NCI-H1930 (cell line): ENCODE measurements at regions not wholly inside any gene's neighbourhood (a gene's known extent, or its start where the extent isn't known, plus 50 kb on each side); places are given as distances from the start of the nearest gene placed in this dataset.

Experiments used
- DNase-seq, 2 experiments: peaks; one replicate each; lab custom pipeline; 2025; lab: John Stamatoyannopoulos, UW

- no peak for DNase-seq
Observed at GRCh38 chr4:162350331-162350730, 186.5 kb upstream of the FSTL5 start.

DNA sequence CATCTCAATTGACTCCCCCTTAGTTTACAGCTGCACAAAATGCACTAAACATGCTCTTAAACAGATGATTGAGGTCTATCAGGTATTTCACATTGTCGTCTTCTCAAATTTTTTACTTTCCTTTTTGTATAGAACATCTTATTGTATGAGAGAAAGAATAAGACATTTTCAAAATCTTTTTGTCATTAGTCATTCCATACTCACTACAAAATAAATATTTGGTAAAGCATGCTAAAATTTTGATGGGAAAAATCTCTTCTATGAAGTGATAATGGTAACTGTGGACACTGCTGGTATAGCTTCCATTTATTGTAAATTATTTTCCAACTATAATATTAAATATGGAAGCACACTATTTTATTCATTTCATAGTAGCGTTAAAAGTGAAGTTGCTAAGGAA is 185.6 kb upstream of the FSTL5 start:
- no peak for DNase-seq

DNA sequence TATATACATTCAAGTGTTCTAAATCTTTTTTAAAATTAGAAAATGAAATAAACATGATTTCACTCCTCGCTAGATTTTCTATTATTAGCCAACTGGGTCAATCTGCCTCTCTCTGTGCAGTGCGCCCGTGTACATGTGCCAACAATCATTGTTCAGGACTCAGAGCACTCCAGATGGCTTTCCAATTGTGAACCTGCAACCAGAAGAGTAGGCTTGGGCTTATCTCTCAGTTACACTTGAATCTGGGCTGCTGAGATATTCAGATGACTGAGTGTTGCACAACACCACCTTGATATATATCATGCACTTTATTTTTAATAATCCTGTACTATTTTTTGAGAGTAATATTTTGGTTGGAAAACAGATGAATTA is 184.0 kb upstream of the FSTL5 start:
- DNase-seq = no peak

- DNase-seq = no peak
Observed at GRCh38 chr4:162347156-162347841, 183.5 kb upstream of the FSTL5 start.

DNA sequence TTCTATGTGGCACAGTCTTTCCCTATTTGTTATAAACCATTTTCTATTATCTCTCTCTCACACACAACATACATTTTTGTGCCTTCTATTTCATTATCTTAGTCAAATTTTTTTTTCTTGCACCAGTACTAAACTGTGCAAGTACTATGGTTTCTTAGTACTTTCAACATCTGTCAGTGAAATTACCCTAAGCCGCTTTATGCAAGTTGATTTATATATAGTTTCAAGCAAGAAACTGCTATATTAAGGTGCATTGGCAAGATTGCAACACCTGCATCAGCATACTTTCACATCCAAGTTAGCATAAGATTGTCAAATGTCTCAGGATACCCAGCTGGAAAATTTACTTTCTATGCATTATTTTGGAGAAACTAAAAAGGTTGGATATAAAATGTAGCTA is 180.2 kb upstream of the FSTL5 start:
- no peak for DNase-seq

GRCh38 chr4:162341533-162341932 is 177.7 kb upstream of the FSTL5 start:
- no peak for DNase-seq

DNA sequence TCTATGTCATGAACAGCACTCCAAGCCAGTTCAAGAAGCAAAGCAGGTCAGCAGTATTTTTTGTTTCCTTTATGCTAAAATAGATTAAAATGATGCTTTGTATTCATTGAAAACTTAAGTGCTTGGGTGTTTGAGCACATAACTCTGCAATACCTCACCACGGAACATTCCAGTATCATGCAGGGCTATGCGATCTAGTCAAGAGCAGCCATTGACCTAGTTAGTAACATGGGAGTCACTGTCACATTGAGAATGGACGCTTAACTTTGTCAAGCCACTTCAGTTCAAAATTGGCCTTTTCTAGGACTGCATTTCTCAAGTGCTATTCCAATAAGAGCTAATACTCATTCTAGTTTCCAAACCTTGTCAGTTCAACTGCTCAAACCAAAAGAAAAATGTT is 160.1 kb upstream of the FSTL5 start:
- no peak for DNase-seq

DNA sequence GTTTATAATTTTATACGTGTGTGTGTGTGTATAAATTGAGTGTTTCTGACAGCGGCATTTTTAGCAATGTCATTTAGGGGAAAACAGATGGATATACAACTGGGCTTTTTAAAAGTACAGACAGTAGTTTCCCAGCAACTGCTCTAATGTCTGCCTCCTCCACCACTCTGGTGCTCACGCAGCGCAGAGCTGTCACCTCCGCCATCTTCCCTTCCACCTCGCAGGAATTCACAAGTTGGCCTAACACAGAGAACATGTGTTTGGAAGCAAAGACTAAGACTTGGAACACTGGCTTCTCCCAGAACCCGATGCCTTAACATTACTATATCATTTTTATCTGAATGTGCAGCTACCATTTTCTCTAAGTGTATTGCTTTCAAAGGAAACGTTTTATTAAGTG is 158.3 kb upstream of the FSTL5 start:
- no peak for DNase-seq

DNA sequence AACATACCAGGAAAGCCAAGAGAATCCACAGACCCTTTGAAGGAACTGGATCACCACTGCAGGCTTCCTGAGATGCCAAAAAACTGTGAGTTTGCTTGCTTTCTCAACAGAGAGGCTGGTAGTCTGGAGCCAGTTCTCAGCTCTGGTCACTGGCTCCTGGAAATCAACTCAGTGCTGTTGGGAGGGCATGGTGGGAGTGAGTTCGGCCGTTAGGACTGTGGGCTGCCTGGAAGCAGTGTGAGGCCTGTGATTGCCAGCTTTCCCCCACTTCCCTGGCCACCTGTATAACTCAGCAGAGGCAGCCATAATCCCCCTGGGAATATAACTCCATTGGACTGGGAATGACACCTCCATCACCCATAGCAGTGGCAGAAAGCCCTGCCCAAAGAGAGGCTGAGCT is 122.0 kb upstream of the FSTL5 start:
- no peak for DNase-seq

DNA sequence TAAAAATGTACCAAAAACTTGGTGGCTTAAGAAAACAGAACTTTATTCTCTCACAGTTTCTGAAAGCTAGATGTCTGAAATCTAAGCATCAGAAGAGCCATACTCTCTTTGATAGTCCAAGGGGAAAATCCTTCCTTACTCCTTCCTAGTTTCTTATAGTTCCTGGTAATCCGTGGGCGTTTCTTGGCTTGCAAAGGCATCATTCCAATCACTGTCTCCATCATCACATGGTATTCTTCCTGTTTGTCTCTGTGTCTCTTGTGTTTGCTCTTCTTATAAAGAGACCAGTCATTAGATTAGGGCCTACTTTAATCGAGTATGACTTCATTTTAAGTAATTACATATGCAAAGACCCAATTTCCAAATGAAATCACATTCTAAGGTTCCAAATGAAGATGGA is 118.9 kb upstream of the FSTL5 start:
- no peak for DNase-seq

- DNase-seq = no peak
Observed at GRCh38 chr4:162274354-162274753, 110.6 kb upstream of the FSTL5 start.

- no peak for DNase-seq
Observed at GRCh38 chr4:162272215-162272614, 108.4 kb upstream of the FSTL5 start.

DNA sequence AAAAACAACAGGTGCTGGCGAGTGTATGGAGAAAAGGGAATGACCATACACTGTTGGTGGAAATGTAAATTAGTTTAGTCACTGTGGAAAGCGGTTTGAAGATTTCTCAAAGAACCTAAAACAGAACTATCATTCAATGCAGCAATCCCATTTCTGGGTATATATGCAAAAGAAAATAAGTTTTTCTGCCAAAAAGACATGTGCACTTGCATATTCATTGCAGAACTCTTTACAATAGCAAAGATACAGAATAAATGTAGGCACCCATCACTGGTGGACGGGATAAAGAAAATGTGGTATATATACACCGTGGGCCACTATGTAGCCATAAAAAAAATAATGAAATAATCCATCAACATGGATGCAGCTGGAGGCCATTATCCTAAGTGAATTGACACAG is 105.1 kb upstream of the FSTL5 start:
- no peak for DNase-seq

- DNase-seq = no peak
Observed at GRCh38 chr4:162265802-162266201, 102.0 kb upstream of the FSTL5 start.

GRCh38 chr4:162245051-162245450 is 81.3 kb upstream of the FSTL5 start:
- DNase-seq = no peak

DNA sequence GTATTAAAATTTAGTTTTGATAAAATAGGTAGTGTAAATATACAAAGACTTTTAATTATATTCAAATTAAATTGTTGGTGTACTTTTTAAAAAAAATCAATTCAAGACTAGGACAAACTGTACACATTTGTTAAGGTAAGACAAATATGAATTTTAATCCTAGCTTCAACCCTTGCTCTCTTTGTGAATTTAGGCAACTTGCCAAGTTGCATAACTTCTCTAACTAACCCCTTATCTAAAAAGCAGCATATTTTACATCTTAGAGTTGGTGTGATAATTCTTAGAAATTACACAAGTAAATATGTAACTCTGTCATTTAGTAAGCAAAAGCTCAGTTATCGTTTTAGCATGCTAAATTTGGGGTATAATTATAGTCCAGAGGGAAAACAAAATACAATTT is 78.1 kb upstream of the FSTL5 start:
- no peak for DNase-seq

GRCh38 chr4:162239992-162240769 is 76.4 kb upstream of the FSTL5 start:
- no peak for DNase-seq

- no peak for DNase-seq
Observed at GRCh38 chr4:162237676-162238075, 73.9 kb upstream of the FSTL5 start.

- DNase-seq = no peak
Observed at GRCh38 chr4:162234595-162234994, 70.8 kb upstream of the FSTL5 start.

- DNase-seq = no peak
Observed at GRCh38 chr4:162232349-162232748, 68.5 kb upstream of the FSTL5 start.

DNA sequence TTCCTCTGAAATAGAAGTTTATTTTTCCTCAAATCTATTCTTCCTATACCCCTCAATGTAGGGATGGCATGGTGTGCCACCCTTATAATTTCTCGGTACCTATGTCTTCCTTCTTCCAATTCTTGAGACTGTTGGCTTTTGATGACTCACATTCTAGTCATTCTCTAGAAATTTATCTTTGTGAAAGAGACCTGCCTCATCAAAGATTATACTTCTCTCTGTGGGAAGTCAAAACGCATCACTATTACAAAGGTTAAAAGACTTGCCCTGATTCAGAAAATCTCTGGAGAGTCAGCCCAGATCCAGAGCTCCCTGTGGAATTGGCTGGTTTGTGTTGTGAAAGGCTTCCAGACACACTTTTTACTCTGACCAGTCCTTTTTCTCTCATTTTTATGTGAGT is 65.9 kb upstream of the FSTL5 start:
- DNase-seq = no peak

DNA sequence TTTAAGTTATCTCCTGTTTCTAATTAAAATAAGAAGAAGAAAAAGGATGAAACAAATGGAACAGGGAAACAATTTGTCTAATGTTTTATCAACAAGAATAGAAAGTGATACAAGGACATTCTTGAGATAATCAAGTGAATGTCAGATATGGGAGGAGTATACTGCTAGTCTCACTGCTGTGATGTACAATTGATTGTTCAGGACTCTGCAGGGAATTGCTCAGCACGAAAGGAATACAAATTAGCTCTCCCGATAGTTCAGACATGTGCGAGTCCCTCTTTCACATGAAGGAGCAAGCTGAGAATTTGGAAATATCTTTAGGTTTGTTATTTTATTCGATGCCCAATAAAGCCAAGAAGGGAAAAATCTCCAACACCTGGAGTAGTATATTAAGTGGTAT is 57.3 kb upstream of the FSTL5 start:
- no peak for DNase-seq
